SJSA1 (cell line): ENCODE measurements at regions not wholly inside any gene's neighbourhood (a gene's known extent, or its start where the extent isn't known, plus 50 kb on each side); places are given as distances from the start of the nearest gene placed in this dataset.

ENCODE experiments used
- DNase-seq, 2 experiments: peaks; one replicate each; pipeline ENCODE4 v3.0.0-alpha.2; 2015 to 2020; ENCODE audit warnings: low spot score in 2 of 2, low read depth in 1 of 2
- H3K27ac ChIP-seq: fragments of 250-450 bp; sonication (Bioruptor Pico); 2 replicates; pipeline ENCODE4 v1.5.1; 2020; ENCODE audit warnings: mild to moderate bottlenecking, moderate library complexity
- H3K27me3 ChIP-seq: fragments of 250-450 bp; sonication (Bioruptor Pico); replicated peaks from 2 replicates; pipeline ENCODE4 v1.5.1; 2020; ENCODE audit warnings: mild to moderate bottlenecking, moderate library complexity
- H3K36me3 ChIP-seq: fragments of 250-450 bp; sonication (Bioruptor Pico); 2 replicates; pipeline ENCODE4 v1.5.1; 2020; ENCODE audit warnings: mild to moderate bottlenecking
- H3K4me1 ChIP-seq: fragments of 250-450 bp; sonication (Bioruptor Pico); replicated peaks from 2 replicates; pipeline ENCODE4 v1.6.1; 2021; ENCODE audit warnings: mild to moderate bottlenecking
- H3K4me3 ChIP-seq: fragments of 250-450 bp; sonication (Bioruptor Pico); 2 replicates; pipeline ENCODE4 v1.5.1; 2020; ENCODE audit warnings: mild to moderate bottlenecking
- H3K9me3 ChIP-seq: fragments of 250-450 bp; sonication (Bioruptor Pico); replicated peaks from 2 replicates; pipeline ENCODE4 v1.5.1; 2020; ENCODE audit warnings: mild to moderate bottlenecking

- no peak for DNase-seq
- Histone ChIP-seq H3K9me3 (no peaks in the 10 kb centered on the region), H3K27me3 (no peaks in the 10 kb centered on the region), H3K4me3 (no peak overlapping the region), H3K27ac (no peak overlapping the region), H3K36me3 (no peaks in the 10 kb centered on the region), H3K4me1 (no peaks in the 10 kb centered on the region)
Measured at GRCh38 chr7:136254148-136254547, 277.0 kb upstream of the MTPN start.

DNA sequence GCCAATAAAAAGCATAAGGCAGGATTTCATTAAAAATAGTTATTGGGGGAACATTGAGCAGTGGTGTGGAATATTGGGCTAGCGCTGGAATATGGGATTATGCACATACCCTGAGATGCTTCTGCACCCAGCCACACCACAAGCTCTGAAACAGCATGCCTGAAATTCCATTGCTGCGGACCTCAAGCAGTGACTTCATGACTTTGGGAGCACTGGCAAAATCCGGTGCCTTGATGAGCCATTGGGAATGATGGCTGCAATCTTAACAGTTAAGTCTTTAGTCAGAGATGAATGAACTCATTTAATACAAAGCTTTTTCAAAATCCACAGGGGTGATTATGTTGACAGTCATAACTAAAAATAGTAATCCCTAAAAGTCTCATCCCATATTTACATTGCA is 274.7 kb upstream of the MTPN start:
- Histone ChIP-seq H3K9me3 (no peaks in the 10 kb centered on the region), H3K27ac (no peak overlapping the region), H3K27me3 (no peaks in the 10 kb centered on the region), H3K4me3 (no peak overlapping the region), H3K36me3 (no peaks in the 10 kb centered on the region), H3K4me1 (no peaks in the 10 kb centered on the region)
- no peak for DNase-seq

- 0 out of 2 replicates have a peak, but pooled peaks cover 4% of the 10 kb centered on the region for H3K27me3 ChIP-seq
Measured at GRCh38 chr7:136247211-136247610, 270.1 kb upstream of the MTPN start.

DNA sequence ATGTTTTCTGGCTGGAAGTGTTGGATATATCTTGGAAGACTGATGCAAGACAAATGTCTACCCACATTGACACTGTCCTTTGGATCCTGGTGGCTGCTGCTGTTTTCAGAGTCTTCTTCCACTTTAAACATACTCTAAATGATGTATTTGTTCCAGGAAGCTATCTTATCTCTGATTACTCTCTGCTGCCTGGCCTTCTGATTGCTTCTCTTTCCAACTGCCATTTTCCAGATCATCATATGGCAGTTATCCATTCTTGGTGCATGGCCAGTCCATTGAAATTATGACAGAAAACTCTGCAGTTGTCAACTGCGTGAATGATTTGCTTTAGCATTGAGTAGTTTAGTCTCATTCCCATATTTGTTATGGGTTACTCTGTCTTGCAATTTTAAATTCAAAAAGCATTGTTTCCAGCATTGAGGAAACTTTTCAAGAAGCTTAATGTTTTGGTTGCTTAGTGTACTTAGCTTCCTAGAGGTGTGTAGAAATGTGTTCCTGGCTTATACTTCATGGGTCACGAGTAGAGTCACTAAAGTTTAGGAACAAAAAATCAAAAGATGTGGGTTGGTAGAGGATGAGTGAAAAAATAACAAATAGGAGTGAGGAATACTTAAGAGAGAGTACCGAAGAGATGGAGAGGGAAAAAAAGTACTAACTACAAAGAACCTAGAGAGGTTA is 268.3 kb upstream of the MTPN start:
- Histone ChIP-seq H3K9me3 (no peaks in the 10 kb centered on the region), H3K4me3 (no peak overlapping the region), H3K27ac (no peak overlapping the region), H3K27me3 (0 out of 2 replicates have a peak, but pooled peaks cover 4% of the 10 kb centered on the region), H3K36me3 (no peaks in the 10 kb centered on the region), H3K4me1 (no peaks in the 10 kb centered on the region)
- DNase-seq = no peak

More at GRCh38 chr7:136247211-136247610, 270.1 kb upstream of the MTPN start:
- no peaks in the 10 kb centered on the region for H3K4me1 ChIP-seq
- no peaks in the 10 kb centered on the region for H3K9me3 ChIP-seq
- no peaks in the 10 kb centered on the region for H3K36me3 ChIP-seq
- H3K27ac ChIP-seq = no peak overlapping the region
- no peak overlapping the region for H3K4me3 ChIP-seq
- DNase-seq = no peak

DNA sequence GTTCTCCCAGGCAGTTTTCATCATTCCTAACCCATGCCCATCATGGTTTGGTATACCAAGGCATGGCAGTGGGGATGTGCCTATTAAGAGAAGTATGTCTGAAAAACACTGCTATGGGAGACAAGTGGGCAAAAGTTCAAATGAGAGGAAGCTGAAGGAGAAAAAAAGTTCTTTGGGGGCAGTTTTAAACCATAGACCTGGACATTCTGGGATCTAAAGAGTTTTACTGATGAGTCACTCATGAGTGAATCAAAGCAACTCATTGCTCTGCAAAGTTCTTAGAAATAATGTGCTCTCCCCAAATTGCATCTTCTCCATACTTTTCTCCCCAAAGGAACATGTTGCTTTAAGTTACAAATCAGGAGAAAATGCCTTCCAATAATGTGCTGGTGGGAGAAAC is 256.9 kb upstream of the MTPN start:
- DNase-seq = no peak
- no peak overlapping the region for H3K27ac ChIP-seq
- no peak overlapping the region for H3K4me3 ChIP-seq
- H3K9me3 ChIP-seq = no peaks in the 10 kb centered on the region
- no peaks in the 10 kb centered on the region; the same call in 1 of the 2 replicates for H3K4me1 ChIP-seq
- no peaks in the 10 kb centered on the region for H3K27me3 ChIP-seq
- no peaks in the 10 kb centered on the region for H3K36me3 ChIP-seq

DNA sequence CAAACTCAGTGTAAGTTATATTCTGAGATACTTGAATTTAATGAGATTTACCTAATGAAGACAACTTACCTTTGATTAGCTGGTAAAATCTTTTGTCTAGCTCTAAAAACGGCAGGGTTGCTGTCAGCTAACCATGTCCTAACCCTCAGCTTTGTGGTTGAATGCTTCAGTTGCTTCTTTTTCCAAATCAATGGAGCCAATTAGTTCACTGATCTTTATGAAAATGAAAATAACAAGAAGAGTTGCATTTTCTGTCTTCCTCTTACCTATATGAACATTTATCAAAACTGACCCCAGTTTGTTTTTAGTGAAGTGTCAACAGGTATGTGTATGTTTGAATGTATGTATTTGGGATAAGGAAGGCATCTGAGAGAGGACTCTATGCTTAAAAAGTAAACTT is 253.1 kb upstream of the MTPN start:
- H3K9me3 ChIP-seq = no peaks in the 10 kb centered on the region
- H3K27me3 ChIP-seq = no peaks in the 10 kb centered on the region
- no peaks in the 10 kb centered on the region for H3K36me3 ChIP-seq
- no peak overlapping the region for H3K27ac ChIP-seq
- H3K4me1 ChIP-seq = no peaks in the 10 kb centered on the region; the same call in 1 of the 2 replicates
- no peak overlapping the region for H3K4me3 ChIP-seq
- no peak for DNase-seq

- Histone ChIP-seq H3K4me1 (no peaks in the 10 kb centered on the region; the same call in 1 of the 2 replicates), H3K27ac (no peak overlapping the region), H3K9me3 (no peaks in the 10 kb centered on the region), H3K36me3 (no peaks in the 10 kb centered on the region), H3K4me3 (no peak overlapping the region), H3K27me3 (no peaks in the 10 kb centered on the region)
- no peak for DNase-seq
Measured at GRCh38 chr7:136229790-136230189, 252.6 kb upstream of the MTPN start.

DNA sequence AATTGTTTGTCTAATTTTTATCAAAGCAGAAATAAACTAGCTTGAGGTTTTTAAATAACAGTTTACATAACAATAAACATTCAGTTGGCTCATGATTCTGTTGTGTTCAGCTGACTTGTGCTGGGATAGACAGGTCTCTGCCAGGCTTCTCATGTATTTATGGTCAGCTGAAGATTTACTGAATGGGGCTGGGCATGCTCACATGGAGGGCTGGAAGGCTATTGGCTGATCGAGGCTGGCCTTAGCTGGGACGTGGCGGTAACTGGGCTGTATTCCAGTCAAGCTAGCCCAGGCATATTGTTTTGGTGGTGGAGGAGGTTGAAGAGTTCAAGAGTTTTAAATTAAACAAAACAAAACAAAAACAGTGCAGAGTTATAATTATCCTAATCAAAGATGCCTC is 251.0 kb upstream of the MTPN start:
- Histone ChIP-seq H3K4me1 (no peaks in the 10 kb centered on the region), H3K4me3 (no peak overlapping the region), H3K27ac (no peak overlapping the region), H3K9me3 (no peaks in the 10 kb centered on the region), H3K36me3 (no peaks in the 10 kb centered on the region), H3K27me3 (no peaks in the 10 kb centered on the region)
- DNase-seq = no peak

DNA sequence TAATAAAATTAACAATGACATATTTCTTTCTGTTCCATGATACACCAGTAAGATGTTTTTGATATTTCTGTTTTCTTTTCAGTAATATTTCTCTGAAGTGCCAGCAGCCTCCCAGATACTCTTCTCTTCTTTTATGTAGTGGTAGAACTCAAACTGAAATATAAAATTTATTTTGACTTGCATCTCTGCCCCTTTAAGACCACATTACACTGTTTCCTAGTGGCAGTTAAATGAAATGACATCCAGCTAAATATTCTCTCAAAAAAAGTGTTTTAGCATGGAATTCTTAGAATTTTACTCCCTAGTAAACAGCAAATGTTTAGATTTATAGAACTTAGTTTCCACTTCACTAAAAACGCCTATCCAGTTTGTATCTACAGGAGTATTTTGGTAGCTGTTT is 237.2 kb upstream of the MTPN start:
- Histone ChIP-seq H3K4me1 (no peaks in the 10 kb centered on the region), H3K27me3 (no peaks in the 10 kb centered on the region), H3K9me3 (no peaks in the 10 kb centered on the region), H3K4me3 (no peak overlapping the region), H3K36me3 (no peaks in the 10 kb centered on the region), H3K27ac (no peak overlapping the region)
- no peak for DNase-seq

DNA sequence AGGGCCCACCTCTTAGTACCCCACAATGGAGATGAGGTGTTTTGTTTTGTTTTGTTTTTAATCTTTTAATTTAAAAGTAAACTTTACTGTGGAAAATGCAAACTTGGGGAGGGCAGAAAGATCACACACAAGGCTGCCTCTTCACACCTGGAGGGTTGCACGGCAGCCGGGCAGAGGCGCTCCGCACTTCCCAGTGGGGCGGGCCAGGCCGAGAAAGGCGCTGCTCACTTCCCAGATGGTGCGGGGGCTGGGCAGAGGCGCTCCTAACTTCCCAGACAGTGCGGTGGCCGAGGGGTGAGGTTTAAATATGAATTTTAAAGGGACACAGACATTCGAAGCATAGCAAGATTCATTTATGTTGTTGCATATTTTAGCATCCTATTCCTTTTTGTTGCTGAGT is 235.9 kb upstream of the MTPN start:
- Histone ChIP-seq H3K4me1 (no peaks in the 10 kb centered on the region), H3K4me3 (no peak overlapping the region), H3K9me3 (no peaks in the 10 kb centered on the region), H3K27me3 (no peaks in the 10 kb centered on the region), H3K36me3 (no peaks in the 10 kb centered on the region), H3K27ac (no peak overlapping the region)
- no peak for DNase-seq

GRCh38 chr7:136210664-136211063 is 233.5 kb upstream of the MTPN start:
- Histone ChIP-seq H3K4me3 (no peak overlapping the region), H3K4me1 (no peaks in the 10 kb centered on the region), H3K36me3 (no peaks in the 10 kb centered on the region), H3K27me3 (no peaks in the 10 kb centered on the region), H3K27ac (no peak overlapping the region), H3K9me3 (no peaks in the 10 kb centered on the region)
- no peak for DNase-seq

DNA sequence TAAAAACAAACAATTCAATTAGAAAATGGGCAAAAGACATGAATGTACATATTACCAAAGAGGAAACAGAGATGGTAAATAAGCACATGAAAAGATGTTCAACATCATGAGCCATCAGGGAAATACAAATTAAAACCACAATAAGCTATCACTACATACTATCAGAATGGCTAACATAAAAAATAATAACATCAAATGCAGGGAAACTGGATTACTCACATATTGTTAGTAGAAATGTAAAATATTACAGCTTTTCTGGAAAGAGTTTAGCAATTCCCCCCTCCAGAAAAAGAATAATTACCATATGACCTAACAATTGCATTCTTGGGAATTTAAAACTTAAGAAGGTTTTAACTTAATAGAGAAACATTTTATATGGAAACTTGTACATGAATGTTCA is 232.9 kb upstream of the MTPN start:
- H3K4me1 ChIP-seq = no peaks in the 10 kb centered on the region
- DNase-seq = no peak
- no peaks in the 10 kb centered on the region for H3K27me3 ChIP-seq
- no peaks in the 10 kb centered on the region for H3K9me3 ChIP-seq
- no peak overlapping the region for H3K4me3 ChIP-seq
- H3K27ac ChIP-seq = no peak overlapping the region
- H3K36me3 ChIP-seq = no peaks in the 10 kb centered on the region

- H3K36me3 ChIP-seq = no peaks in the 10 kb centered on the region
- H3K4me3 ChIP-seq = no peak overlapping the region
- DNase-seq = no peak
Measured at GRCh38 chr7:136205956-136206355, 228.8 kb upstream of the MTPN start.

DNA sequence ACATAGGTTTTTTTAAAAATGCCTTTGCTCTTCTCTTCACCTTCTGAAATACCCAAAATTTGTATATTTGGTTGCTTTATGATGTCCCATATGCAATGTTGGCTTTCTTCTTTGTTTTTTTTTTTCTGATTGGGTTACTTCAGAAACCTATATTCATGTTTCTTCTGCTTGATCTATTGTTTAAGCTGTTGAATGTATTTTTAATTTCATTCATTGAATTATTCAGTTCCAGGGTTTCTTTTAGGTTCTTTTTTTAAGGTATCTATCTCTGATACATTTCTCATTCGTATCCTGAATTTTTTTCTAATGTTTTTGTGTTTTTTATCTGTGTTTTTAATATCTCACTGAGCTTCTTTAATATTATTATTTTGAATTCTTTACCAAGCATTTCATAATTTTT is 221.0 kb upstream of the MTPN start:
- H3K9me3 ChIP-seq = no peaks in the 10 kb centered on the region
- no peak overlapping the region for H3K27ac ChIP-seq
- no peak overlapping the region for H3K4me3 ChIP-seq
- DNase-seq = no peak
- no peaks in the 10 kb centered on the region for H3K36me3 ChIP-seq
- no peaks in the 10 kb centered on the region for H3K27me3 ChIP-seq
- H3K4me1 ChIP-seq = no peaks in the 10 kb centered on the region

More at GRCh38 chr7:136205956-136206355, 228.8 kb upstream of the MTPN start:
- H3K4me1 ChIP-seq = no peaks in the 10 kb centered on the region
- no peaks in the 10 kb centered on the region for H3K9me3 ChIP-seq
- H3K27ac ChIP-seq = no peak overlapping the region
- no peaks in the 10 kb centered on the region for H3K27me3 ChIP-seq

DNA sequence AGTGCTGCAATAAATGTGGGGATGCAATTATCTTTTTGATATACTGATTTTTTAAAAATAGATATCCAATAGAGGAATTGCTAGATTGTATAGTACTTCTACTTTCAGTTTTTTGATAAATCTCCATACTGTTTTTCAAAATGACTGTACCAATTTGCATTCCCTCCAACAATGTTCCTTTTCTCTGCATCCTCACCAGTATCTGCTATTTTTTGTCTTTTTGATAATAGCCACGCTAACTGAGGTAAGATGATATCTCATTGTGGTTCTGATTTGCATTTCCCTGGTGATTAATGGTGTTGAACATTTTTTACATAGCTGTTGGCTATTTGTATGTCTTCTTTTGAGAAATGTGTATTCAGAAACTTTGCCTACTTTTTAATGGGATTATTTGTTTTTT is 217.7 kb upstream of the MTPN start:
- no peaks in the 10 kb centered on the region for H3K36me3 ChIP-seq
- no peaks in the 10 kb centered on the region for H3K9me3 ChIP-seq
- H3K4me3 ChIP-seq = no peak overlapping the region
- DNase-seq = no peak
- H3K4me1 ChIP-seq = no peaks in the 10 kb centered on the region
- no peak overlapping the region for H3K27ac ChIP-seq
- H3K27me3 ChIP-seq = no peaks in the 10 kb centered on the region
